ENCODE measurements at regions not wholly inside any gene's neighbourhood (a gene's known extent, or its start where the extent isn't known, plus 50 kb on each side); places are given as distances from the start of the nearest gene placed in this dataset.

GRCh38 chr1:87795615-87796337 lies 467.1 kb downstream of the LMO4 start:
- Mint-ChIP-seq H3K27me3 (no peaks in the 10 kb centered on the region), H3K4me3 (no peak overlapping the region), H3K9me3 (no peaks in the 10 kb centered on the region), H3K27ac (no peak overlapping the region), H3K36me3 (ENCODE audit: low read depth) (no peaks in the 10 kb centered on the region), H3K4me1 (no peaks in the 10 kb centered on the region)
- ATAC-seq: no peak
- DNase-seq: no peak

GRCh38 chr1:87796471-87796901 lies 467.8 kb downstream of the LMO4 start:
- Mint-ChIP-seq H3K36me3 (ENCODE audit: low read depth) (no peaks in the 10 kb centered on the region), H3K27me3 (no peaks in the 10 kb centered on the region), H3K27ac (no peak overlapping the region), H3K4me3 (no peak overlapping the region), H3K9me3 (no peaks in the 10 kb centered on the region), H3K4me1 (no peaks in the 10 kb centered on the region)
- ATAC-seq (no peak), DNase-seq (no peak)

GRCh38 chr1:87799451-87799850 lies 470.8 kb downstream of the LMO4 start:
- ATAC-seq (no peak), DNase-seq (no peak)
- no peaks in the 10 kb centered on the region for H3K9me3 Mint-ChIP-seq
- no peak overlapping the region for H3K27ac Mint-ChIP-seq
- no peaks in the 10 kb centered on the region for H3K4me1 Mint-ChIP-seq
- no peaks in the 10 kb centered on the region for H3K36me3 Mint-ChIP-seq (ENCODE audit: low read depth)
- H3K27me3 Mint-ChIP-seq: no peaks in the 10 kb centered on the region
- H3K4me3 Mint-ChIP-seq: no peak overlapping the region

GRCh38 chr1:87800006-87800405 lies 471.3 kb downstream of the LMO4 start:
- H3K4me1 Mint-ChIP-seq: no peaks in the 10 kb centered on the region
- H3K9me3 Mint-ChIP-seq: no peaks in the 10 kb centered on the region
- H3K36me3 Mint-ChIP-seq (ENCODE audit: low read depth): no peaks in the 10 kb centered on the region
- no peaks in the 10 kb centered on the region for H3K27me3 Mint-ChIP-seq
- DNase-seq (no peak), ATAC-seq (no peak)
- no peak overlapping the region for H3K4me3 Mint-ChIP-seq
- H3K27ac Mint-ChIP-seq: no peak overlapping the region

- DNase-seq (no peak), ATAC-seq (no peak)
- Mint-ChIP-seq H3K9me3 (no peaks in the 10 kb centered on the region), H3K27ac (no peak overlapping the region), H3K36me3 (ENCODE audit: low read depth) (no peaks in the 10 kb centered on the region), H3K4me1 (no peaks in the 10 kb centered on the region), H3K4me3 (no peak overlapping the region), H3K27me3 (no peaks in the 10 kb centered on the region)
These were observed 474.7 kb downstream of the LMO4 start for GRCh38 chr1:87803375-87803774.

- H3K9me3 Mint-ChIP-seq: no peaks in the 10 kb centered on the region
- H3K4me3 Mint-ChIP-seq: no peak overlapping the region
- H3K27ac Mint-ChIP-seq: no peak overlapping the region
- H3K4me1 Mint-ChIP-seq: no peaks in the 10 kb centered on the region
- no peaks in the 10 kb centered on the region for H3K27me3 Mint-ChIP-seq
- DNase-seq (no peak), ATAC-seq (no peak)
- H3K36me3 Mint-ChIP-seq (ENCODE audit: low read depth): no peaks in the 10 kb centered on the region
These were observed 475.4 kb downstream of the LMO4 start for GRCh38 chr1:87804128-87804527.

GRCh38 chr1:87805666-87806378 lies 477.1 kb downstream of the LMO4 start:
- H3K9me3 Mint-ChIP-seq: no peaks in the 10 kb centered on the region
- no peaks in the 10 kb centered on the region for H3K4me1 Mint-ChIP-seq
- no peaks in the 10 kb centered on the region for H3K36me3 Mint-ChIP-seq (ENCODE audit: low read depth)
- ATAC-seq (no peak), DNase-seq (no peak)
- no peaks in the 10 kb centered on the region for H3K27me3 Mint-ChIP-seq
- no peak overlapping the region for H3K27ac Mint-ChIP-seq
- no peak overlapping the region for H3K4me3 Mint-ChIP-seq

- H3K27ac Mint-ChIP-seq: no peak overlapping the region
- DNase-seq: no peak
- H3K9me3 Mint-ChIP-seq: no peaks in the 10 kb centered on the region
- H3K4me1 Mint-ChIP-seq: no peaks in the 10 kb centered on the region
- ATAC-seq: no peak
- H3K36me3 Mint-ChIP-seq (ENCODE audit: low read depth): no peaks in the 10 kb centered on the region
- H3K4me3 Mint-ChIP-seq: no peak overlapping the region
- H3K27me3 Mint-ChIP-seq: no peaks in the 10 kb centered on the region
These were observed 477.9 kb downstream of the LMO4 start for GRCh38 chr1:87806379-87807094.

GRCh38 chr1:87810166-87810565 lies 481.5 kb downstream of the LMO4 start:
- no peak for DNase-seq
- Mint-ChIP-seq H3K9me3 (no peaks in the 10 kb centered on the region), H3K4me1 (no peaks in the 10 kb centered on the region), H3K27me3 (no peaks in the 10 kb centered on the region), H3K36me3 (ENCODE audit: low read depth) (no peaks in the 10 kb centered on the region), H3K4me3 (no peak overlapping the region), H3K27ac (no peak overlapping the region)
- no peak for ATAC-seq

- H3K36me3 Mint-ChIP-seq (ENCODE audit: low read depth): no peaks in the 10 kb centered on the region
- H3K27me3 Mint-ChIP-seq: no peaks in the 10 kb centered on the region
- H3K4me1 Mint-ChIP-seq: no peaks in the 10 kb centered on the region
- DNase-seq: no peak
- no peak overlapping the region for H3K27ac Mint-ChIP-seq
- no peak for ATAC-seq
- H3K9me3 Mint-ChIP-seq: no peaks in the 10 kb centered on the region
- H3K4me3 Mint-ChIP-seq: no peak overlapping the region
These were observed 484.3 kb downstream of the LMO4 start for GRCh38 chr1:87812871-87813577.

GRCh38 chr1:87814573-87814972 lies 485.9 kb downstream of the LMO4 start:
- no peak overlapping the region for H3K27ac Mint-ChIP-seq
- H3K4me3 Mint-ChIP-seq: no peak overlapping the region
- no peaks in the 10 kb centered on the region for H3K9me3 Mint-ChIP-seq
- ATAC-seq (no peak), DNase-seq (no peak)
- H3K27me3 Mint-ChIP-seq: no peaks in the 10 kb centered on the region
- no peaks in the 10 kb centered on the region for H3K36me3 Mint-ChIP-seq (ENCODE audit: low read depth)
- H3K4me1 Mint-ChIP-seq: no peaks in the 10 kb centered on the region

GRCh38 chr1:87816646-87817045 lies 488.0 kb downstream of the LMO4 start:
- Mint-ChIP-seq H3K4me1 (no peaks in the 10 kb centered on the region), H3K4me3 (no peak overlapping the region), H3K9me3 (no peaks in the 10 kb centered on the region), H3K27ac (no peak overlapping the region), H3K27me3 (no peaks in the 10 kb centered on the region), H3K36me3 (ENCODE audit: low read depth) (no peaks in the 10 kb centered on the region)
- ATAC-seq: no peak
- DNase-seq: no peak

GRCh38 chr1:87820668-87821334 lies 492.1 kb downstream of the LMO4 start:
- H3K27ac Mint-ChIP-seq: no peak overlapping the region
- no peak overlapping the region for H3K4me3 Mint-ChIP-seq
- DNase-seq (no peak), ATAC-seq (no peak)
- no peaks in the 10 kb centered on the region for H3K9me3 Mint-ChIP-seq
- no peaks in the 10 kb centered on the region for H3K36me3 Mint-ChIP-seq (ENCODE audit: low read depth)
- no peaks in the 10 kb centered on the region for H3K4me1 Mint-ChIP-seq
- H3K27me3 Mint-ChIP-seq: no peaks in the 10 kb centered on the region

GRCh38 chr1:87821335-87821697 lies 492.6 kb downstream of the LMO4 start:
- no peaks in the 10 kb centered on the region for H3K9me3 Mint-ChIP-seq
- H3K27me3 Mint-ChIP-seq: no peaks in the 10 kb centered on the region
- H3K4me1 Mint-ChIP-seq: no peaks in the 10 kb centered on the region
- no peak overlapping the region for H3K27ac Mint-ChIP-seq
- no peaks in the 10 kb centered on the region for H3K36me3 Mint-ChIP-seq (ENCODE audit: low read depth)
- ATAC-seq (no peak), DNase-seq (no peak)
- no peak overlapping the region for H3K4me3 Mint-ChIP-seq

All from activated naive CD8-positive, alpha-beta T cell treated with anti-CD3 and anti-CD28 coated beads, Interleukin-2, amount 50 U/mL, for 24 hours (primary cell).